Hepatocyte (in vitro differentiated cells): ENCODE measurements at regions not wholly inside any gene's neighbourhood (a gene's known extent, or its start where the extent isn't known, plus 50 kb on each side); places are given as distances from the start of the nearest gene placed in this dataset.
A peak's percentile ranks its signal among the peaks of the same experiment; 100 is the strongest.

ENCODE experiments used
- DNase-seq: peaks from one replicate; pipeline ENCODE4 v3.0.0-alpha.2; 2016; ENCODE audit warnings: low spot score
- H2AFZ ChIP-seq: fragments of 200-600 bp; sonication (generic); 2 replicates; pipeline ENCODE4 v1.6.0; 2016; ENCODE audit warnings: antibody characterized with exemption, mild to moderate bottlenecking
- H3K27ac ChIP-seq: fragments of 200-600 bp; sonication (generic); 2 replicates; pipeline ENCODE4 v1.5.1; 2016; ENCODE audit warnings: mild to moderate bottlenecking
- H3K27me3 ChIP-seq: fragments of 200-600 bp; sonication (generic); 2 replicates; pipeline ENCODE4 v1.6.1; 2016
- H3K36me3 ChIP-seq: fragments of 200-600 bp; sonication (generic); replicated peaks from 2 replicates; pipeline ENCODE4 v1.5.1; 2016; ENCODE audit warnings: low read depth; ENCODE audit not compliant: insufficient read depth
- H3K4me1 ChIP-seq: fragments of 200-600 bp; sonication (generic); 2 replicates; pipeline ENCODE4 v1.5.1; 2016; ENCODE audit warnings: mild to moderate bottlenecking, moderate library complexity; ENCODE audit not compliant: insufficient read depth
- H3K4me2 ChIP-seq: fragments of 200-600 bp; sonication (generic); 2 replicates; pipeline ENCODE4 v1.6.0; 2016
- H3K4me3 ChIP-seq: fragments of 200-600 bp; sonication (generic); 2 replicates; pipeline ENCODE4 v1.5.1; 2016; ENCODE audit warnings: mild to moderate bottlenecking
- H3K79me2 ChIP-seq: fragments of 200-600 bp; sonication (generic); 2 replicates; pipeline ENCODE4 v1.6.0; 2017; ENCODE audit warnings: mild to moderate bottlenecking
- H3K9me2 ChIP-seq: fragments of 200-600 bp; sonication (generic); replicated peaks from 2 replicates; pipeline ENCODE4 v1.6.0; 2017; ENCODE audit warnings: mild to moderate bottlenecking; ENCODE audit not compliant: insufficient read depth
- H3K9me3 ChIP-seq: fragments of 200-600 bp; sonication (generic); 2 replicates; pipeline ENCODE4 v1.5.1; 2016; ENCODE audit warnings: low read depth, mild to moderate bottlenecking
- H4K20me1 ChIP-seq: fragments of 200-600 bp; sonication (generic); 2 replicates; pipeline ENCODE4 v1.6.0; 2016; ENCODE audit warnings: mild to moderate bottlenecking; ENCODE audit not compliant: insufficient read depth, poor library complexity, severe bottlenecking
- EZH2 ChIP-seq: fragments of 200-600 bp; sonication (generic); IDR thresholded peaks from 2 replicates; pipeline ENCODE4 v1.6.1; 2016; ENCODE audit warnings: antibody characterized with exemption, mild to moderate bottlenecking, borderline replicate concordance
- EZH2phosphoT487 ChIP-seq: fragments of 200-600 bp; sonication (generic); IDR thresholded peaks from one replicate; pipeline ENCODE4 v1.6.1; 2018; ENCODE audit warnings: antibody characterized with exemption, mild to moderate bottlenecking, low read depth, moderate library complexity; ENCODE audit not compliant: unreplicated experiment, severe bottlenecking
- WGBS: methylation state at CpG from one replicate; pipeline ENCODE4 v1.1.6; 2016; ENCODE audit warnings: low lambda C conversion rate; ENCODE audit errors: missing lambda C conversion rate; 5-methylcytosine and 5-hydroxymethylcytosine counted together
- TF ChIP-seq, protein P1 (sequence below): fragments of 200-600 bp; sonication (generic); IDR thresholded peaks from 2 replicates; pipeline ENCODE4 v1.5.1; 2016; ENCODE audit warnings: antibody characterized with exemption, mild to moderate bottlenecking; ENCODE audit not compliant: poor library complexity

DNA sequence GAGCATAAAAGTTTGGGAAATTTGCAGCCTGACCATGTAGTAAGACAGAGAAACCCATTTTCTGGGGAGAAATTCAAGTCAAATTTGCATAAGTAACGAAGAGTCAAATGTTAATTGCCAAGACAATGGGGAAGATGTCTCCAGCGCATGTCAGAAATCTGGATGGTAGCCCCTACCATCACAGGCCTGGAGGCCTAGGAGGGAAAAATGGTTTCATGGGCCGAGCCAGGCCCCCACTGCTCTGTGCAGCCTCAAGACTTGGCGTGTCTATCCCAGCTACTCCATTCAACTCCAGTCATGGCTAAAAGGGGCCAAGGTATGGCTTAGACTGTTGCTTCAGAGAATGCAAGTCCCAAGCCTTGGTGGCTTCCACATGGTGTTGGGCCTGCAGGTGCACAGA is 269.8 kb downstream of the RFC3 start:
- Histone ChIP-seq H2AFZ (no peak overlapping the region), H3K4me3 (no peak overlapping the region), H3K9me2 (no peaks in the 10 kb centered on the region), H3K27ac (no peak overlapping the region), H4K20me1 (no peaks in the 10 kb centered on the region), H3K79me2 (no peaks in the 10 kb centered on the region), H3K9me3 (no peaks in the 10 kb centered on the region), H3K27me3 (no peaks in the 10 kb centered on the region), H3K36me3 (no peaks in the 10 kb centered on the region), H3K4me1 (no peaks in the 10 kb centered on the region), H3K4me2 (no peak overlapping the region)
- DNase-seq, result no peak
- TF ChIP-seq, protein P1, sequence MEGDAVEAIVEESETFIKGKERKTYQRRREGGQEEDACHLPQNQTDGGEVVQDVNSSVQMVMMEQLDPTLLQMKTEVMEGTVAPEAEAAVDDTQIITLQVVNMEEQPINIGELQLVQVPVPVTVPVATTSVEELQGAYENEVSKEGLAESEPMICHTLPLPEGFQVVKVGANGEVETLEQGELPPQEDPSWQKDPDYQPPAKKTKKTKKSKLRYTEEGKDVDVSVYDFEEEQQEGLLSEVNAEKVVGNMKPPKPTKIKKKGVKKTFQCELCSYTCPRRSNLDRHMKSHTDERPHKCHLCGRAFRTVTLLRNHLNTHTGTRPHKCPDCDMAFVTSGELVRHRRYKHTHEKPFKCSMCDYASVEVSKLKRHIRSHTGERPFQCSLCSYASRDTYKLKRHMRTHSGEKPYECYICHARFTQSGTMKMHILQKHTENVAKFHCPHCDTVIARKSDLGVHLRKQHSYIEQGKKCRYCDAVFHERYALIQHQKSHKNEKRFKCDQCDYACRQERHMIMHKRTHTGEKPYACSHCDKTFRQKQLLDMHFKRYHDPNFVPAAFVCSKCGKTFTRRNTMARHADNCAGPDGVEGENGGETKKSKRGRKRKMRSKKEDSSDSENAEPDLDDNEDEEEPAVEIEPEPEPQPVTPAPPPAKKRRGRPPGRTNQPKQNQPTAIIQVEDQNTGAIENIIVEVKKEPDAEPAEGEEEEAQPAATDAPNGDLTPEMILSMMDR, result no peak
- TF ChIP-seq EZH2, result no peak
- TF ChIP-seq EZH2phosphoT487, result no peak
- WGBS, result 95% methylated on average over 4 of the region's 4 CpGs

DNA sequence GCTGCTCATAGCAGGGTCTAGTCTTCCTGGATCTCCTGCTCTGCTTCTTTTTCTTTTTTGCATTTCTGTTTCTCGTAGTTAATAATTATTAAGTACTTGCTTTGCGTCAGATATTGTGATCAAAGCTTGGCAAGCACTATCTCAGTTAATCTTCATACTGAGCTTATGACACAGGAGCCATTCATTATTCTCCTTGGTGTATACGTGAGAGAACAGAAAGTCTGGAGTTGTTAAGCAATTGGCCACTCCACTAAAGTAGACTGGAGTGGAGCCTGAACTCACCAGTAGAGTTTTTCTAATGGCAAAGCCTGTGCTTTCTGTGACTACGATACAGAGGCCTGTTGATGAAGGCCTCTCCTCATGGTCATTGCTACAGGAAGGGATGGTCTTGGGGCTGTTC is 285.9 kb downstream of the RFC3 start:
- no peak overlapping the region for H2AFZ ChIP-seq
- H4K20me1 ChIP-seq, result no peaks in the 10 kb centered on the region
- H3K36me3 ChIP-seq, result no peaks in the 10 kb centered on the region
- no peak overlapping the region for H3K4me2 ChIP-seq
- DNase-seq, result no peak
- no peaks in the 10 kb centered on the region for H3K79me2 ChIP-seq
- no peaks in the 10 kb centered on the region for H3K9me2 ChIP-seq
- no peak overlapping the region for H3K4me3 ChIP-seq
- no peak for TF ChIP-seq EZH2
- TF ChIP-seq, protein P1, result no peak
- TF ChIP-seq EZH2phosphoT487, result no peak
- H3K27ac ChIP-seq, result no peak overlapping the region
- H3K9me3 ChIP-seq, result no peaks in the 10 kb centered on the region
- no peaks in the 10 kb centered on the region for H3K27me3 ChIP-seq
- no peaks in the 10 kb centered on the region for H3K4me1 ChIP-seq
- WGBS, result 82% methylated on average over 4 of the region's 4 CpGs

DNA sequence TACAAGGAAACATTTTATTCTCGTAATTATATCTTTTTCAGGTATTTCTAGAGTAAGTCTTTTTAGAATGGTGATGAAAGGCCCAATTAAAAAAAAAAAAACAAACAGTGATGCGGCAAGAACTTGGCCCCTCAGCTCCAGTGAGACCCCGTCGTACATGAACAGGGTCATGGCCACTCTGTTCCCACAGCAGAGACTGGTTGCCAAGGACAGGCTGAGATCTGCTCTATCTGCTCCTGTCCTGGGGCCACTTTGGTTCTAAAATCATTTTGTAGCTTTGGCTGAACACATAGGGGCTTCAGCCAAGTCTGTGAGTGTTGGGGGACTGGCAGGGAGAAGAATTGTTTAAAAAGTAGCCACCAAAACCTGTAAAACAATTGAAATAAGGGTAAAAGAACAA is 286.9 kb downstream of the RFC3 start:
- Histone ChIP-seq H3K4me1 (no peaks in the 10 kb centered on the region), H3K79me2 (no peaks in the 10 kb centered on the region), H3K9me2 (no peaks in the 10 kb centered on the region), H3K27ac (no peak overlapping the region), H3K4me3 (no peak overlapping the region), H3K27me3 (no peaks in the 10 kb centered on the region), H3K4me2 (no peak overlapping the region), H3K9me3 (no peaks in the 10 kb centered on the region), H4K20me1 (no peaks in the 10 kb centered on the region), H3K36me3 (no peaks in the 10 kb centered on the region), H2AFZ (no peak overlapping the region)
- TF ChIP-seq, protein P1, result no peak
- no peak for TF ChIP-seq EZH2
- no peak for DNase-seq
- WGBS, result 89% methylated on average over 4 of the region's 4 CpGs

DNA sequence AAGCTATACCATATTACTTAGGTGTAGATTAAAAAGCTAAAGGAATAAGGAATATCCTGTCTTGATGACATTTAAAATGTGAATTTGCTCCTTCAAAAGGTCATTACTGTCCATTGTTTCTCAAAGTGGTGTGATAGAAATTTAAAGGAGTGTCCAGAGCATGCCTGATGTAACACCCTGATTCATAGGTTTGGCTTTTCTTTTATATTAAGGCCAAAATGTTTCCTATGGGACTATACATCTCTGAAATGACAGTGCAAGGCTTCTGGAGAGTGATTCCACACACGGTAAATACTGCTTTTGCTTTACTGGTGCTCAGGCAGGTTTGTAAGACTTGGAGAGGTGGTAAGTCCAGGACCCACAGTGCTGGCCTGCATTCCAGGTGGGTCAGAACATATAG is 289.9 kb downstream of the RFC3 start:
- TF ChIP-seq, protein P1, result no peak
- TF ChIP-seq EZH2phosphoT487 (no peak), EZH2 (no peak)

More for the DNA sequence above, 289.9 kb downstream of the RFC3 start:
- Histone ChIP-seq H3K4me1 (no peaks in the 10 kb centered on the region), H3K9me2 (no peaks in the 10 kb centered on the region), H3K36me3 (no peaks in the 10 kb centered on the region), H3K4me2 (no peak overlapping the region), H3K27ac (peak overlapping the region; percentile 58), H3K4me3 (no peak overlapping the region), H3K27me3 (no peaks in the 10 kb centered on the region), H3K9me3 (no peaks in the 10 kb centered on the region), H2AFZ (no peak overlapping the region), H3K79me2 (no peaks in the 10 kb centered on the region), H4K20me1 (no peaks in the 10 kb centered on the region)
- DNase-seq, result no peak
- WGBS, result 79% methylated on average over 1 of the region's 1 CpG
